DMS53 treated with DMSO at 0.1 percent for 48 hours (cell line): ENCODE measurements at regions not wholly inside any gene's neighbourhood (a gene's known extent, or its start where the extent isn't known, plus 50 kb on each side); places are given as distances from the start of the nearest gene placed in this dataset.

ENCODE experiments used
- DNase-seq: peaks from one replicate; lab custom pipeline; 2025; ENCODE audit not compliant: unreplicated experiment; lab: John Stamatoyannopoulos, UW

DNA sequence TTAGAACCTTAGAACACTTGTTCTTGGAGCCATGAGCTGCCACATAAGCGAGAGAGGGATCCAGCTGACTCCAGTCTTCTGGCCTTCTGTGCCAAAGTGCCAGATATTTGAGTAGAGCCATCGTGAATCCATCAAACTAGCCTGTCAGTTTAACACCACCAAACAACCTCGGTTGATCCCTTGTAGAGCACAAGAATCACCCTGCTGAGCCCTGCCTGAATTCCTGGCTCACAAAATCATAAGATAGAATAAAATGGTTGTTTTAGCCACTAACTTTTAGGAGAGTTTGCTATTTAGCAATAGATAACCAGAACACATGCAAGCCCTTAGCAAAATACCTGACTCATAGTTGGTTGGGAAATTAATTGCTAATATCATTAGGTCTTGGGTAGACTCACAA, 407.6 kb upstream of the PROK2 start:
- DNase-seq, result no peak

GRCh38 chr3:72191209-72191960, 406.4 kb upstream of the PROK2 start:
- no peak for DNase-seq

GRCh38 chr3:72190050-72190449, 405.1 kb upstream of the PROK2 start:
- no peak for DNase-seq

GRCh38 chr3:72189339-72189738, 404.4 kb upstream of the PROK2 start:
- no peak for DNase-seq

DNA sequence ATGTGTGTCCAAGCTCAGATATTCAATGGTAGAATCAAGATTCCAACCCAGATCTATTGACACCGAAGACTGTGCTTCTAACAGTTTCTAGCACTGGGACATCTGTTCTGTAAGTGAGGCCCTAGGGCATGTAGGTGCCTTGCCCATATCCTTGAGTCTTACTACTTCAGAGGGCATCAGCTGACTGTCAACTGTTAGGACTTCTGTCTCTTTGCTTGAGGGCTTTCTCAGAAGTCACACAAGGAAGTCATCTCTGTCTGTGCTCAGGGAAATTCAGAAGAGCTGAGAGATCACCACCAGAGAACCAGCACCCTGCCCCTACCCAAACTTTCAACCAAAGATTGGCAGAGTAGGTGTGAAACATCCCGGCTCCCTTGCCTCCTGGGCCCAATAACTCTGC, 403.6 kb upstream of the PROK2 start:
- DNase-seq, result no peak

GRCh38 chr3:72187131-72187530, 402.2 kb upstream of the PROK2 start:
- no peak for DNase-seq

DNA sequence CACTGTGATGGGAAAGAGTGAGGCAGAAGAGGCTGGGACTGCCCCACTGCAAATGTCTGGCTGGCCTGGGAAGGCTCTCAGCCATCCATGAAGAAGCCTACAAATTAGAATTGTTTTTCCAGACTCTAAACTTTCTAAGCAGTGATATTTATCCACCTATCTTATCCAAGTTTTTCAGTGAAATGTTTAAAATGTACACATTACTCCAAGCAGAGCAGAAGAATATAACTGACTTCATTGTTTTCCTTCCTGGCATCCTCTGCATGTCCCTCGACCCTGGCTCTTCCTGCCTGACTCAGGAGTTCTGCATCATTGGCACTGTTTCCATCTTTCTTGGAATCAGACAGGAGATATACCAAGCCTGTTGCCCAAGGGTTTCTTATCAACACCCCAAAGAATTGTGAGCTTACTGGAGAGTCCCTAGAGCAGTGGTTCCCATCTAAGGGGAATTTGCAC, 401.5 kb upstream of the PROK2 start:
- DNase-seq, result no peak

GRCh38 chr3:72185549-72186399, 400.8 kb upstream of the PROK2 start:
- DNase-seq, result no peak

DNA sequence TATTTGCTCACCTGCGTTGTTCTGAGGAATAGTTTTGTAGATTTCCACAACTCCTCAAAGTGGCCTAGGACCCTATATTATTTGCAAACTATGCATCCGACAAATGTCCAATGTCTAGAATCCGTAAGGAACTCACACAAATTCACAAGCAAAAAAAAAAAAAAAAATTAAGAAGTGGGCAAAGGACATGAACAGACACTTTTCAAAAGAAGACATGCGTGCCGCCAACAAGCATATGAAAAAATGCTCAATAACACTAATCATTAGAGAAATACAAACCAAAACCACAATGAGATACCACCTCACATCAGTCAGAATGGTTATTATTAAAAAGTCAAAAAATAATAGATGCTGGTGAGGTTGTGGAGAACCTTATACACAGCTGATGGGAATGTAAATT, 398.5 kb upstream of the PROK2 start:
- no peak for DNase-seq

GRCh38 chr3:72182206-72182605, 397.3 kb upstream of the PROK2 start:
- no peak for DNase-seq

DNA sequence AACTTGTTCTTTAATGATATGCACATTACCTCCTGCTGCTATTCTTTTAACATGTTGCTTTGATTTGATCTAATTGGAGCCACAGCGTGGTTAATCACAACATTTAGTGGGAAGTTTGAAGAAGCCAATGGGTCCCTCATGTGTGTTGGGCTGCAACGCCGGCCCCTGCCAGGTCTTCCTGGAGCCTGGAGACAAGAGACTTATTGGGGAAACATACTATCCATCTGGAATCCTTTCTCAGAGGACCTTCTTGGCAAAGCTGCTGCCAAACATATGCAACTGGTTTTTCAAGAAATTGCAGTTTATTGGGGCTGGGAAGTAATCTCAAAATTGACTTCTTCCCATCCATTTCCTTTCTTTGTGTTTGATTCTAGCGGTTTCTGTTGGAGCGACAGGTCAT, 396.3 kb upstream of the PROK2 start:
- no peak for DNase-seq

- no peak for DNase-seq
Measured at GRCh38 chr3:72180405-72180804, 395.5 kb upstream of the PROK2 start.

DNA sequence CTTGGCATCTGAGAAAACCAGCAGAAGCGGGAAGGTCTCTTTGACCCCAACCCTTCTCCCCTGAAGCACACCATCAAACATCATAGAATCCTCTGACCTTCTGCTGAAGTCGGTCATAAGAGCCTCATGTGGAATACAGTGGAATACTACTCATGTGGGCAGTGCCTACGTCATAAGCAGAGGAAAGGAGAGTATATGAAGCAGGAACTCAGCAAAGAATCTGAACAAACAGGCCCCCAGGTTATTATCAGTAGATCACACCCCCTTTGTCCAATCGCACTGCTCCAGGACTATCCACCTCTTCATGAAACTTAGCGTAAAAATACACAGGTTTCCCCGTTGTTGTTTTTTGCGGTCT, 394.1 kb upstream of the PROK2 start:
- no peak for DNase-seq

- DNase-seq, result no peak
Measured at GRCh38 chr3:72178463-72179106, 393.6 kb upstream of the PROK2 start.

DNA sequence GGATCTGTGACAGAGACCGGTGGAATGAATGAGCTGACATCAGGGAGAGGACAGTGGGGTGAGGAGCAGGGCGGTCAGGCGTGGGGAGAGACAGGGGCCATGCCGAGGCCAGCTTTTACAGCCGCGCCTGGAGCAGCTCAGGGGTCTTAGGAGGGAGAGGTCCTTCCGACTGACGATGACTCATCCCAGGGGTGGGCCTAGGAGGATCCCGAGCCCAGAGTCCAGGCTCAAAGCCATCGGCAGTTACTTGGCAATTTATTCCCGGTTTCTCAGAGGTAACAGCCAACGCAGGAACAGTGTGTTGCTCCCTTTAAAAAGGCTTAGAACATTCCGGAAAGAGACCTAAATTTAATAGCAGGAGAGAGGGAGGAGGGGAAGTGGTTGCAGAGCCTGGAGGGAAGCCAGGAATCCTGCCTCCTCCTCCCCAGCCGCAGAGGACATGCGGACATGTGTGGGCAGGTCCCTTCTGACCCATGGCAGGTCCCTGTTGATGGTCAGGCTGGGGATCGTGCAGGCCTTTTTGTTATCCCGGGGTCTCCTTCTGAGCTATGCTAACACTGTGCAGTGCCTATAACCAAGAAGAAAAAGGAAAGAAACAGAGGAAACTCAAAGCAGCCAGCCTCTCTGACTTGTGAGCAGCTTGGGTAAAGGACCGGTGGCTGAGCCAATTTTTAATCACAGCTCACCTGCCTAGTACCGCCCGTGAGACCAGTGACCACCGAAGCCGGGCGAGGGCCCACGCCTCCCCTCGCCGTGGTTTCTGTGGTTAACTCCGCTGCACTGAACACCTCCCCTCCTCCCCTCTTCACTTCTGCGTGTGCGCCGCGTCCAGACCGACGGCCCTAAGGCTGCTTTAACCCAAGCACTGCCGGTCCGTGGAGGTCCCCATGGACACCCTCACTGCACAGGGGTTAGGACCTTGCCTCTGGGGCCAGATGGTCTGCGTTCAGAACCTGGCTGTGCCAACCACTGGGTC, 392.4 kb upstream of the PROK2 start:
- no peak for DNase-seq

- no peak for DNase-seq
Measured at GRCh38 chr3:72176537-72177041, 391.6 kb upstream of the PROK2 start.

DNA sequence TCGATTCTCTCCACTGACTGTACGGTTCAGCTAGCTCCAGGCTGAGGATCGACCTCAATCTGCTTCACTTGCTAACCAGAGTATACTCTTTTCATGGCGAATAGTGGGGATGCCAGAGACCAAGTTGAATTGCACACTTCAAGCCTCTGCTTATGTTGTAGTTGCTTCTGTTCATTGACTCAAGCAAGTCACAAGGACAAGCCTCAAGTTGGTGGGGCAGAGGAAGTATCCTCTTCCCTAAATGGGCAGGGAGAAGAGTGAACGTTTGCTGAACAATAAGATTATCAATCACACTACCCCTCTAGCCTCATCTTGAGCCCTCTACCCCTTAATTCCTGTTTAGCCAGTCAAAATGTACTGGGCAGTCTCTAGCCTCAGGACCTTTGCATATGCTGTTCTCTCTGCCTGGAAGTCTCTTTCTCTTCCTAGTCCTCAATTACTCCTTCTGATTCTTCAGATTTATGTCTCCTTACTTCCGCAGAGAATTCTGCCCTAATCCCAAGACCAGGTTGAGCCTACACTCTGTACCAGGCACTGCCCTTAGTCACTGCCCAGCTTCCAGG, 390.4 kb upstream of the PROK2 start:
- DNase-seq, result no peak

- no peak for DNase-seq
Measured at GRCh38 chr3:72174890-72175289, 389.9 kb upstream of the PROK2 start.

DNA sequence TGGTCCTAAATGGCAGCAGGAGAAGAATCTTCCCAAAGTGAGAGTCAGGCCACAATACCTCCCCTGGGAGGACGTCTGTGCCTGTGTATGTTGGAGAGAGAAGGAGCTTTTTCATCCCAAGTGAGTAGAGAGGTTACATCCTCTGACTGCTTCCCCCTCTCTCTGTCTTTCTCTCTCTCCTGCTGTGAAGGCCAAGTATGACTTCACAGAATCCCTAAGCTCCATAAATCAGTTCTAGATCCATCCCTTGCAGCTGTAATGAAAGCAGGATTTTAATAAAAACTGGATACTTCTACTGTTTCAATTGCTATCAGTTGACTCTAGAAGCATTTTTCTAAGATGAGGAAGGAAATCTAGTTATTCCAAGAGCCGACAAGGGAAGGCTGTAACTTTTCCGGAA, 389.1 kb upstream of the PROK2 start:
- no peak for DNase-seq

GRCh38 chr3:72171946-72172345, 387.0 kb upstream of the PROK2 start:
- no peak for DNase-seq
